Astrocyte (in vitro differentiated cells and primary cell): ENCODE measurements at regions not wholly inside any gene's neighbourhood (a gene's known extent, or its start where the extent isn't known, plus 50 kb on each side); places are given as distances from the start of the nearest gene placed in this dataset.

ENCODE experiments used
- CTCF ChIP-seq: IDR thresholded peaks from 2 replicates; pipeline ENCODE4 v1.5.1; 2011; ENCODE audit warnings: low read depth, mild to moderate bottlenecking, inconsistent platforms, low read length, moderate library complexity; ENCODE audit not compliant: insufficient read depth
- EZH2 ChIP-seq: IDR thresholded peaks from 2 replicates; pipeline ENCODE4 v1.6.1; 2012; ENCODE audit warnings: mild to moderate bottlenecking, low read length, inconsistent platforms; ENCODE audit not compliant: insufficient read depth

- TF ChIP-seq CTCF (no peak), EZH2 (no peak)
These were observed 49.9 kb upstream of the CD36 start for GRCh38 chr7:80588591-80588990.
